G401 (cell line): ENCODE measurements at regions not wholly inside any gene's neighbourhood (a gene's known extent, or its start where the extent isn't known, plus 50 kb on each side); places are given as distances from the start of the nearest gene placed in this dataset.

ENCODE experiments used
- DNase-seq: peaks from one replicate; pipeline ENCODE4 v3.0.0-alpha.2; 2015; ENCODE audit warnings: low spot score
- in situ Hi-C: cut with HindIII; loops from 2 replicates; pipeline ENCODE4 v1.10.0; 2016; ENCODE audit warnings: low sequenced_read_pairs, mixed read lengths

GRCh38 chr1:90505806-90506205 is 211.3 kb downstream of the BARHL2 start:
- in situ Hi-C loops: no loop called here
- DNase-seq: no peak

- DNase-seq: no peak
- in situ Hi-C loops: no loop called here
Measured at GRCh38 chr1:90504509-90504908, 212.6 kb downstream of the BARHL2 start.

DNA sequence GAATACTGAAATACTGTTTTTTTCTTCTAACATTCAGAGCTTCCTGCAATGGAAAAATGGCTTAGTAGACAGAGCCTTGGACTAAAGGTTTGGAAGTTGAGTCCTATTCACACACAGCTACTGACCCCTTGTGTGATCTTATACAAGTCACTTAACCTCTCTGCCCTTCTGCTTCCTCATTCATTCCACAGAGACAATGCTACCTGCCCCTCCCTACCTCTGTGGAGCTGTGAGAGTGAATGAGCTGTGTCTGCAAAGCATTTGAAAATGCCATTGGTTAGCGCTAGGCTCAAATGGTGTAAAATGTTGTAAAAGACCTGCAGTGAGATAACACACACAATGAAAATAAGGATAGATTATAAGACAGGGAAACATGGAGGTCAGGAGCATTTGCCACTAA is 214.4 kb downstream of the BARHL2 start:
- no peak for DNase-seq
- in situ Hi-C loops: no loop called here

DNA sequence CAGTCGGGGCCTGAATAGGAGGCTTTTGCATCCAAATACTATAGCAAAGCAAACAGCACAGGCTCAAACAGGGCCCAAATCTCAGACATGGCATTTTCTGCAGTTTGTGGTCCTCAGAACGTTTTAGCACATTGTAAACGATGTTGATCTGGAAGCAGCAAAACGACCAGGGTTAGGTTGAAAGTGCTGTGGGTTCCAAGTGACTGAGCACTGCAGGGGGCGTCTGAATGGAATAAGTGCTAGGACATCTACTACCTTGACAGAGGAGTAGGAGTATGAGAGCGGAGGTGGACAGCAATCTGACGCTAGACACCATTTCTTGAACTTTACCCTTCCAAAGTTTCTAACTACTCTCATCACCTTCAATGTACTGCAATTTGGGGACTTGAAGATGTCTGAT is 214.9 kb downstream of the BARHL2 start:
- in situ Hi-C loops: no loop called here
- DNase-seq: no peak

GRCh38 chr1:90501281-90501680 is 215.8 kb downstream of the BARHL2 start:
- DNase-seq: no peak
- in situ Hi-C loops: no loop called here

- no peak for DNase-seq
- in situ Hi-C loops: no loop called here
Measured at GRCh38 chr1:90494748-90495282, 222.3 kb downstream of the BARHL2 start.

DNA sequence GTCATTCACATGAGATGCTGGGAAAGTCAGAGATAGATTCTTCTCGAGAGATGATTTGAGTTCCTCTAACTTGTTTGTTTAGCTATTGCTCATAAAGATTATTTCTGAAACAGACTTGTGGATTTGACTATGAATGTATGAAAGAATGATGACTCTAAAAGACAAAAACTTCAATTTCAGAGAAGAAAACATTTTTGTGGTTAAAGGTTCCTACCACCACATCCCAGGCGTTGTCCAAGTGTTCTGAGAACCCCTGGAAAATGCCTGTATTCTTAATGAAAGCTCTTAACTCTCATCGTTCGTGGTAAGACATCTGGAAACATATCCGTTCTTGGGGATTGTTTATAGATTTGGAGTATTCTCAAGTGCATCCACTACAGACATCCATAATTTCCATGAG is 228.7 kb downstream of the BARHL2 start:
- DNase-seq: no peak

GRCh38 chr1:90486996-90487395 is 230.1 kb downstream of the BARHL2 start:
- in situ Hi-C loops: no loop called here
- DNase-seq: no peak

More for the DNA sequence above, 228.7 kb downstream of the BARHL2 start:
- in situ Hi-C loops: no loop called here

DNA sequence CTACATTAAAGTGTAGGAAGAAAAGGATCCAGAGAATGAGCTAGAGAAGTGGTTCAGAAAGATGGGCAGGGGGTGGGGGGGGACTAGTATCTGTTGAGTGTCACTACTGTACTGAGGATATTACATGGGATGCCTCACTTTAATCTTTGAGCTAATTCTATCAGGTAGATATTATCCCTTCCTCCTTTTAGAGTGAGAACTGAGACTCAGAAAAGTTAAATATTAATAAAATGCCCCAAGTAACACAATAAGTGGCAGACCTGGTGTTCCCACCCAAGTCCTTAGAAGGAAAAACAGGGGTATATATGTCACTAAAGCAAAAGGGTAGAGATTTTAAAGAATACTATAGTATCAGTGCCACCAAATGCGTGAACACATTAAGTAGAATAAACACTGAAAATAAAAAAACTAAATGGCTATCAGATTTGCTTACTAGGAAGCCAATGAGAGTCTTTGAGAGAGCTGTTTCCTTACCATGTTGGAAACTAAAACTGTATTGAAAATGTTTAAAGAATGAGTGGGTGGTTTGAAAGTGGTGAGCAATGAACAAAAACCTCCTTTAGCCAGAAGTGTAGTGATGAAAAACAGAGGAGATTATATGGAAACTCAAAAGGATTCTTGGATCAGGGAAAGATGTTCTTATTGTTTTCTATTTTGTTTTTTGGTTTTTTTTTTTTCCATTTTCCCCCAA is 230.8 kb downstream of the BARHL2 start:
- in situ Hi-C loops: no loop called here
- no peak for DNase-seq

GRCh38 chr1:90480271-90480835 is 236.7 kb downstream of the BARHL2 start:
- in situ Hi-C loops: no loop called here

DNA sequence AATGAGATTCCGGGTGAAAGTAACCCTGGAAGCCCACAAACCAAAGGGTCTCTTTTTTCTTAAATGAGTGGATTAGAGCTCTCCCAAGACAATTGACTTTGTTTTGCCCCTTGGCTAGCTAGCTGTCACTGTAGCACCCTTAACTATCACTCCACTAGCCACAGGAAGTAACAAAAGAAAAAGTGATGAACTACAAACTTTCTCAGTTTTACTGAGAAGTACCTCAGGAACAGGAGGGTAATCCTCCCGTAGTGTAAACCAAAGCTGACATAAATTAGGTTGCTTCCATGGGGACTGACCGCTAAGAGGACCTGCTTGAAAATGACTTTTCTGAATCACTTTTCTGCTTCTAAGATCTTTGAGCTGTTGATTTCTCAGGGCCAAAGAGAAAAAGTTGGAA is 240.1 kb downstream of the BARHL2 start:
- no peak for DNase-seq
- in situ Hi-C loops: no loop called here

More at GRCh38 chr1:90480271-90480835, 236.7 kb downstream of the BARHL2 start:
- no peak for DNase-seq

DNA sequence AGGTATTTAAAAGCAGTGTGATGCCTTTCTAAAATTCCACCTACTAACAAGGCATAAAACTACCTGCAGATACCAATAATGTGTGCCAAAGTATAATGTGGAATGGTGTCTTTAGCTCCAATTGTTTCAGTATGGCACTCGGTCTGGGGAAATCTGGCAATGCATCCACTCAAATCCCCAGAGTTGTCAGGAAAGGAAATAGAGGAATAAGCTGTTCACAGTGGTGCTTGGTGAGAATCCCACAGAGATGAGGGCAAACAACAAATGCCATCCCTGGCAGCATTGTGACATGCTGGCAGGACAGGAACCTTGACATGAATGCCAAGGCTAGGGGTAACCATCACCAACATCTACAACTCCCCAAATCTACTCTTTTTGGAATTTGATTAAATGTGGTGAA is 240.7 kb downstream of the BARHL2 start:
- peak; percentile 99 for DNase-seq
- in situ Hi-C loops: no loop called here

- DNase-seq: peak; percentile 93
- in situ Hi-C loops: no loop called here
Measured at GRCh38 chr1:90475631-90476030, 241.5 kb downstream of the BARHL2 start.

GRCh38 chr1:90474731-90475130 is 242.4 kb downstream of the BARHL2 start:
- in situ Hi-C loops: no loop called here
- DNase-seq: no peak

DNA sequence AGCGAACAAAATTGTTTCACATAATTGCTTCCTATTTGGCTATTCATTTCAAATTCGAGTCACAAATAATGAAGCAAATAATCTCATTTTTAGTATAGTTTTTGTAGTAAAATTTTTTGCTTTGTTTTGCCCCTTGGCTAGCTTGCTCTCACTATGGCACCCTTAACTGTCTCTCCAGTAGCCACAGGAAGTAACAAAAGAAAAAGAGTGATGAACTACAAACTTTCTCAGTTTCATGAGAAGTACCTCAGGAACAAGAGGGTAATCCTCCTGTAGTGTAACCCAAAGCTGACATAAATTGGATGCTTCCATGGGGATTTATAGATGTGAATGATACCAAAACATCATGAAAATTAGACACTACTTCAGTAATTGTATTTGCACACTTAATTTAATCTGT is 242.9 kb downstream of the BARHL2 start:
- in situ Hi-C loops: no loop called here
- DNase-seq: no peak

- DNase-seq: no peak
- in situ Hi-C loops: no loop called here
Measured at GRCh38 chr1:90472775-90473174, 244.3 kb downstream of the BARHL2 start.

- in situ Hi-C loops: no loop called here
- DNase-seq: no peak
Measured at GRCh38 chr1:90459570-90459969, 257.5 kb downstream of the BARHL2 start.

GRCh38 chr1:90457985-90458384 is 259.1 kb downstream of the BARHL2 start:
- in situ Hi-C loops: no loop called here
- peak; percentile 7 for DNase-seq

DNA sequence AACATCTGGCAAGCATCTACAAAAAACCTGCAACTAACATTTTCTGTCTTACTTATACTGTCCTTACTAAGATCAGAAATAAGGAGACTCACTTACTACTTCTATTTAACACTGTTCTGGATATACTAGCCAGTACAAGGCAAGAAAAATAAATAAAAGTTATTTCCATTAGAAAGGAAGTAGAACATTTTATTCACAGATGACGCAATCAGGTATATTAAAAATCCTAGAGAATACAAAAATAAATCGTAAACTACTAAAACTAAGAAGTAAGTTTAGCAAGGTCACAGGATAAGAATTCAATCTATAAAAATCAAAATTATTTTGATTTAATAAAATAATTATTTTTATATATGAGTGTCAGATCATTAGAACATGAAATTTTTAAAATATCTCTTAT is 264.6 kb downstream of the BARHL2 start:
- no peak for DNase-seq
- in situ Hi-C loops: no loop called here

GRCh38 chr1:90443354-90443753 is 273.7 kb downstream of the BARHL2 start:
- DNase-seq: no peak
- in situ Hi-C loops: no loop called here

GRCh38 chr1:90435351-90435750 is 281.8 kb downstream of the BARHL2 start:
- DNase-seq: no peak
- in situ Hi-C loops: no loop called here
